GM19452 (cell line): ENCODE measurements at regions not wholly inside any gene's neighbourhood (a gene's known extent, or its start where the extent isn't known, plus 50 kb on each side); places are given as distances from the start of the nearest gene placed in this dataset.
"Not testable (repeated sequence)": the region's sequence is repeated elsewhere in the genome, so short reads cannot be mapped to it uniquely, and the experiment has no call there.

ENCODE experiments used
- ATAC-seq: cut with Tn5 transposase; IDR thresholded peaks from one replicate; pipeline ENCODE4 v1.9.1; 2021; ENCODE audit not compliant: unreplicated experiment

DNA sequence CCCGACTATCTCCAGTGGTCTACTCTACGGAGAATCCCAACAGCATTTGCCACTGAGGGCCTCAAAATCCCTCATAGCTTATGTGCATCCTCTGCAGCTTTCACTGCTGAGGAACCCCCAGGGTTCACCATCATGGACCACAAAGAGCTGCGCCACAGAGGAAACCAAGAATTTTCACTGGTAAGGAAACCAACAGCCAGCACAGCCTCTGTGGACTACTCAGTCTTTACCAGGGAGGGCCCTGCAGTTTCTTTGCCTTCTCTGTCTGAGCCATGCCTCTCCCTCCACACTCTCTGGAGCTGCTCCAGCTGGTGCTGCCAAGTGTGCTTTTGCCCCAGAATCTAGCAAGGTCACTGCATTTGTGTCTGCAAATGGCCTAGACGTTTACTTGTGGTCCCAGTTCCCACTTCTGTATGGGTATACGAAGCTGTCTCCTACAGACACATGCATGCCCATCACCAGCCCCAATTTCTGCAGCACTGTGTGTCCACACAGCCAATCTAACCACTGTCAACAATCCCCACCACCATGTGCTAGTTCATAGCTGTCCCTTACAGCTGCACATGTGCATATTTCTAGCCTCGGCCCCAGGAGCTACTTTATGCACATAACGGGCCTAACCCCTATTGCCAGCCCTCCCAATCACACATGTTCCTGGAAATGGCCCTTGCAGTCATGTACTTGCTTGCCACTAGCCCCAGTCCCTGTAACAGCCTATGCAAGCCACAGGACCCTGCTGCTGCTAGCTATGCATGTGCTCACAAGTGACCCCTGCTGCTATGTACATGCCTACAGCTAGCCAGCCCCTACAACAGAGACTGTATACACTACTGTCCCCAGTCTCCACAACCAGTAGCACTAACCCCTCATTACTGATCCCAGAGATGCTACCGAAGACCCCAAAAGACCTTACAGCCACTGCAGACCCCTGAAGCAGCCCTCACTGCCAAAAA, 1437.4 kb downstream of the CDH11 start:
- no peak for ATAC-seq

DNA sequence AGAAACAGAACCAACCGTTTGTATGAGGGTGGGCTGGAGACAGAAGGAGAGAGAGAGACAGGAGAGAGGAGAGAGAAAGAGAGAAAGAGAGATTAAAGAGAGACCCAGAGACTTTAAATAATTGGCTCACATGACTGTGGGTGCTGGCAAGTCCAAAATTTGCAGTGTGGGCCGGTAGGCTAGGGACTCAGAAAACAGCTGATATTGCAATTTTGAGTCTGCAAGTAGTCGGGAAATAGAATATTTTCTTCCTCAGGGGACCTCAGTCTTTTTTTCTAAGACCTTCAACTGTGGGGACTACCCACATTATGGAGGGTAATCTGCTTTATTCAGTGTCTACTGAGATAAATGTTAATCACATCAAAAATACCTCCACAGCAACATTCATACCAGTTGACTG, 1439.0 kb downstream of the CDH11 start:
- ATAC-seq, result no peak

DNA sequence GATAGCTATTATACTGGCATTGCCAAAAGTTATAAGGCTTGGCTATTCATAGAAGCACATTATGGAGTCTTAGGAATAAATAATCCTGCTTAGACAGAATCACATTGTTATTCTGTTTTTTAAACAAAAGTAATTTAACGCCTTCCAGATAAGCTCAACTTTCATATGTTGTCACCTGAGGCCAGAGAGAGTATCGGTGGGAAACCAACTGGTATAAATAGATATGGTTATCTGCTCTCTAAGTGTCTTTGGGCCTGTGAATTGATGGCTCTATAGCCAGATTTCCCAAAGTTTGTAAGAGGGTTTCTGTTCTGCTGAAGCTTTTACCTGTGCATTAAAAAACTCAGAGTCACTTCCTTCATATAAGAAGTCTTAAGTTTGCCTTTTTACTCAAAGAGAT, 1449.4 kb downstream of the CDH11 start:
- no peak for ATAC-seq

DNA sequence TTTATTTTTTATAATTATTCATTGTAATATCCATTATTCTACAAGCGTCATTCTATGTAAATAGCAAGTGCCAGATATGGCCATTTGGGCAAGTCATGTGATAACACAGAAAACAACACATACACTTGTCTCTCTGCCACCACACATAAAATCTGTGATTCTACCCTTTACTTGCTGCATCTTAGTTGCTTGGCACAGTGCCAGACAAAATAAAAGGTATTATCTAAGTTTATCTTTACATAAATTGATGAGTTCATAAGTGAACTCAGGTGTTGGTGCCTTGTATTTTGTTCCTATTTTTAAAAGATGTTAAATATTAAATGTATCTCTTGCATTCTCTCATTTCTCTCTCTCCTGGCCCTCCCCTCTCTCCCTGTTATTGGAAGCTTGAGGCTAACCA, 1458.7 kb downstream of the CDH11 start:
- ATAC-seq, result no peak

DNA sequence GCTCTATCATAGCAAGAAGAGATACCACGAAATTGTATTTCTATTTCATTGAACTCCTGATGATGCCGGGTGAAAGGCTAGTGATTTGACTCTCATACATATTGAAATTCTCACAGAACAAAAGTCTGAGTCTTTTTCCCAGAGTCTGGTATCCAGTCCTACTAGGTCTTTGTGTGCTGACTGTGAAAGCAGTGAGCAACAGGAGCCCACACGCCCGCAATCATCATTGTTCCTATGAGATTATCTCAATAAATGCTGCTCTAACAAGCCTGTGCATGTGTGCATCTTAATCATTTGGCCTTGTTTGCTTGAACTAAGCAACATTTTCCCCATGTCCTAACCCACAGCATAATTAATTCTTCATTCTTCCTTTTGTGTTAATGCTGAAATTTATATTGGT, 1466.0 kb downstream of the CDH11 start:
- ATAC-seq, result no peak

DNA sequence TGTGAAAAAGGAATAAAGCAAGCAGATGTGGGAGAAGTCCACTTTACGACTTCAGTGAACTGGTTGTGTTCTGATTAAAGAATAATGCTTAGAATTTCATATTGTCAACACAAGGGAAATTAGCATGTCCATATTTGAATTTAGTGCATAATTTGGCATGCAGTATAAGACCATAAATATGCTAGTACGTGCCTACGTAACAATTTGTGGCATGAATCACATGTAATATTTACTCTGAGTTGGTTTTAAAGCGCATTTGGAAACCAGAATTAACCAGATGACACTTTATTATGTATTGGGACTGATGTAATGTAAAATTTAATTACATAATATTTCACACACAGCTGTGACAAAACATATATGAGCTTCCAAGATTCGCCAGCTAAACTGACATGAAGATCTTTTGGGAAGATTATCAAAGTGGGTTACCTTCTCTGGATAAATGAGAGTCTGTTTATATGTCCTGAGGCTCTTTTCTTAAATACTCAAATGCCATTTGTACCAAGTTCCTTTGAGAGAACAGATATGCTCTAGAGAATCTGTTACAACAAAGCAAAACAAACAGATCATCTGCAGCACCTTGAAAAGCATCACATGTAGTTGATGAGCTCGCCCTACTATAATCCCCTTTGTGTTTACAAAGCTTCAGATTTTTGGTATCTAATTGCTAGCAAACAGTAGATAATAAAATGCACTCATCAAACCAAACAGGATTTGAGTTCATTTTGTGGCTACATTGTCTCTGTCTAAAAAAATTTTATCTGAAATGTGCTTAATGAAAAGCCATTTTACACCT, 1468.6 kb downstream of the CDH11 start:
- no peak for ATAC-seq

DNA sequence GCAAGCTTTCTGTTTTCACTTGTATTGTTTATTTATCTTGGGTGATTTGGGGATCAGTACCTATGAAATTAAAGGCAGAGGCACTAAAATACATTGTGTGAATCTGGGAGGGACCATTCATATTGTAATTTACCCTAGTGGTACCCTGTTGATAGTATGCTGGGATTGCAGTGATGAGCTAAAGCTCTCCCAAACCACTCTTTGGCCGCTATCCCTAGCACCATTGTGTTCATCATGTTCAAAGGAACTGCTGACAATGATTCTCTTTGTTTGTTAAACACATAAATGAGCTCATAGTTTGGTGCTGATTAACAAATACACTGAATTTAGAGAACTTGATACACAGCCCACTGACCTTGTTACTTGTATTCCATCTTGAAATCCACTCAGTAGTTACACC, 1469.8 kb downstream of the CDH11 start:
- ATAC-seq, result no peak

DNA sequence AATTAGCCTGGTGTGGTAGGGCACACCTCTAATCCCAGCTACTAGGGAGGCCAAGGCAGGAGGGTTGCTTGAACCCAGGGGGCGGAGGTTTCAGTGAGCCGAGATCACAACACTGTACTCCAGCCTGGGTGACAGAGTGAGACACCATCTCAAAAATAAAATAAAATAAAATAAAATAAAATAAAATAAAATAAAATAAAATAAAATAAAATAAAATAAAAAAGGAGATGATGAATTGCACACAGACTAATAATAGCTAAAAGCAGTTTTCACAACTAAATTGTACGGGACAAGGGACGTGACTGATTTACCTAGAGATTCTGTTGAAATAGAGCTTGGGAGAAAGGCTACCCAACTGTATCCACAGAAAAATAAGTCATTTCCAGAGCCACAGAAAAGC, 1471.3 kb downstream of the CDH11 start:
- ATAC-seq, result no peak

DNA sequence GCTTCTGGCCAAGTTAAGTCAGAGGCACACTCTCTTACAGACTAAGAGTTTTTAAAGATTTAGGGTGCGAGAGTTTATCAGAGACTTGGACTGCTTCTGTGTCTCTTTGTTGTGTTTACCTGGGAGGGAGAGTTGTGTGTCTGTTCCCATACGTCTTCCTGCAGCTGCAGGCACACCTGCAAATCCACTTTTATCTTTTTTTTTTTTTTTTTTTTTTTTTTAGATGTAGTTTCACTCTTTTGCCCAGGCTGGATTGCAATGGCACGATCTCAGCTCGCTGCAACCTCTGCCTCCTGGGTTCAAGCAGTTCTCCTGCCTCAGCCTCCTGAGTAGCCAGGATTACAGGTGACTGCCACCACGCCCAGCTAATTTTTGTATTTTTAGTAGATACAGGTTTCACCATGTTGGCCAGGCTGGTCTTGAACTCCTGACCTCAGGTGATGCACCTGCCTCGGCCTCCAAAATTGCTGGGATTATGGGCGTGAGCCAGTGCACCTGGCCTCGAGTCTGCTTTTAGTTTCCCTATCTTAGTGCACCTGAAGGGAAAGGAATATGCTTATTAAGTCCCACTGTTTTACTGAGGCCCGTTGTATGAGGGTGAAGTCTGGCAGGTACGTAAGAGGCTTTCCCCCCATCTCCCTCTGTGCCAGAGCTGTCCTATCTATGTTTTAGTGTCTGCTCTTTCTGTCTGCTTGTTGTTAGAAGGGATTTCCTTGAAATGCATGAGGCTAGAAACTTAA, 1488.0 kb downstream of the CDH11 start:
- ATAC-seq, result not testable (repeated sequence)

DNA sequence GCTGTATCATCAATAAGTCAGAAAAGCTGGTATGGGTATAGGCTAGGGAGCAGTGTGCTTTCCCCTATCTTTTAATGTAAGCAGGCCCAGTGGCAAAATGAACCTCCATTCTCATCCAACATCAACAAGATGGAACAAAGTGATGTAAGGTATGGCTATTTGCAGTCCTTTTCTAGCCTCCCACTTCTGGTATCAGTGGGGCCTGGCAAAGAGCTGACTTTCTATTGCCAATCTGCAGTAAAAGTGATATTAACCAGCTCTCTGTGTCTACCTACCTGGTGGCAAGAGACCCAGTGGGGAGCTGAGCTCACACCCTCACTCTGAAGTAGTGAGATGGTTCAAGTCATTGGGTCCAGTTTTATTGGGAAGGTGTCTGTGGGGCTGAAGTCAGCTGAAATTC, 1492.6 kb downstream of the CDH11 start:
- no peak for ATAC-seq

DNA sequence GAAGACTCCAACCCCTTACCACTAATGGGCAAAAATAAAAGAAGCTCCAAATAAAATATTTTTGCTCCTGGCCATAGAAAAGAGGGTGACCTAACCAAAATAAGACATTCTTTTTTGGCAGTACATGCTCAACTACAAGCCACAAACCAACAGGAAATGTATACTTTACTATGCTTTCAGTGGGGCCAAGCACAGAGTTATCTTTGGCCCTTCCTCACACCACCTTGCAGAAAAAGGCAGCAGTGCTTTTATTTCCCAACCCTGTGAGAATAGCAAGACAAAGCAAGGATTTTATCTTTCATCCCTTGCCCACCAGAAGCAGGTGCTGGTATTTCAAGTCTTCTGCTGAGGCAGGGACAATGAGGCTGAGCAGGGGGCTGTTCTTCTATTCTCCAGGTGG, 1493.1 kb downstream of the CDH11 start:
- ATAC-seq, result no peak

DNA sequence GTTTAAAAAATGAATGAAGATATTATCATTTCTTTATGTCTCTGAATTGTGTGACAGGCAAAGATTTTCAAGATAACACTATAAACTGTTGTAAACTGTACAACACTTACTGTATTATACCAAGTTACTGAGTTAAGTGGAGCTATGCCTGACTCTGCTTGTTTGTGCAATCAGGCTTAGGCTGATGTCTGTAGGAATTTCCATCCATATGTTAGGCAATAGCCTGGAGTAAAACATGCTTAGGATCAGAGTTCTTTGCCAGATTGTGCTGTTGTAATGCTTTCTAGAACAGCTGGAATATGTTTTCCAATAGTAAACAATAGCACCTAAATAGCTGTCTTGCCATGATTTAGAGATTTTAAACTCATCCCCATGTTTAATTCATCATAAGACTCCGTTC, 1496.7 kb downstream of the CDH11 start:
- no peak for ATAC-seq

DNA sequence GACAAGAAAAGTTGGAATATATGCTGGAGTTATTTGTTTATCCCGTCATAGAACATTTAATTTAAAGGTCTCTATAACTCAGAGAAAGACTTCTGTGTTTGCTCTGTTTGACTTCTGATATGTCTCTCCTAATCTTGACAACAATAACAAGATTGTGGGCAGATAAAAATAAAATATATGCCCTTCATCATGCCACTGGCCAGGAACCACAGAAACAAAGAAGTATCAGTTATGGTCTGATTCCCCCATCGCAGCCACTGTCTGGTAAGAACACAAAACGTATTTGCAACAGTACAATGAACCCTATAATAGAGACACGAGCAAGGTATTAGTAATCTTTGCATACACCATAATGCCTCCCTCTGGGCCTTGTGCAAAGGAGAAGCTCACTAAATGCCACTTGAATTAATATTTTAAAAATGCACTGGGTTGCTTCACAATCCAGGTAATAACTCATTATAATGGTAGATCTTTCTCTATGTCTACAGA, 1498.3 kb downstream of the CDH11 start:
- no peak for ATAC-seq

DNA sequence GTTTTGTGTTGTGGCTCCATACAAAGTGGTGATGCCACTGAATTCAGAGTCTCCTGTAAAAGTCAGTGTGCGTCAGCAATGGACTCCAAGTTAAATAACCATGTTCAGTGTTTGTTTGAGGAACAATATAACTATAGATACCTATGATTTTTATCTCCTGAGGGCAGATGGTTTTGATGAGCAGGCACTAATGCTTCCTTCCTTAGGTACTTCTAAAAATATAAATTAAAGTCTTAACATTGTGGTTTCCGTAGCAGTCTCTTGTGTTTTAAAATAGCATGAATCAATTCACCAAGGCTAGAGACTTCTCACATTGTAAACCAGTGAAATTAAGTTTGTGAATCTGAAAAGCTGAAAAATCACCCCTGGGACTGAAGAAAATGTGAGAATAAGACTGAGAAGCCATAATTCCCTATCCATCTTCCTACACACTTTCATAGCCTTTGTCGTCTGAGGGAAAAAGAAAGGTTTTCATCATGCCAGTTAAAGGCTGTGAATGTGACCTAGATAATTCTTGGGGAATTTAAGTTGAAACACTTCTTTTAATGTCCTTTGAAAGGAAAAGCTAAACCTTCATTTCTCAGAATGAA, 1502.9 kb downstream of the CDH11 start:
- ATAC-seq, result no peak

DNA sequence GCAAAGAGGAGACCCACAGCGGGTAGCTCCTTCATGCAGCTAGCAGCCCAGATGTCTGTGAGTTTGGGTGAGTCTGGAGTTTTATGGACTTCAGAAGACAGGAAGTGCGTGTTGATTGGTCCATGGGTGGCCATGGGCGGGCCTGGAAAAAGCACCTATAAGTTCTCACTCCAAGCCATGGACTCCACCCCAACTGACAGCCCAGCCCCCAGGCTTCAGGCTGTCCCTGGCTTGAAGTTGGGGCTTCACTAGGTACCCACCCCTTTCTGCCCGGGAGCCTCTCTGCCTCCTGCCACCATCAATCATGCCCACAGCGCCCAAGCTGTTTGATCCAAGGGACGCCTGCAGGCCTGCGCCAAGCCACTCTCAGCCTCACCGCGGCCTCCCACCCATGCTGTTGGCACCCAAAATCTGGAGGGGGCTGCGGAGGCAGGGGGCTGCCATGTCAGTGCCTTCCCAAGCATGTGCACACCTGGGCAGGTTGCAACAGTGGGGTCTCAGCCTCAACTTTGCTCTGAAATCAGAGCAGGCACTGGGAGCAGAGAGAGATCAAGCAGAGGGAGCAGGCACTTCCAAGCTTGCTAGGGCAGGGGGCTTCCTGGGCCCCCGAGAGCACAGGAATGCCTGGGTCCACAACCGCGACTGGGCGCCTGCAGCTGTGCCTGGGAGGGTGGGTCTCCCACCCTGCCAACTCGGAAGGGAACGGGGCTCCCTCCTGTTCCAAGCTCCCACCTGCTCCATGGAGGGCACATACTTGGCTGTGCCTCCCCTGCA, 1503.7 kb downstream of the CDH11 start:
- ATAC-seq, result no peak

DNA sequence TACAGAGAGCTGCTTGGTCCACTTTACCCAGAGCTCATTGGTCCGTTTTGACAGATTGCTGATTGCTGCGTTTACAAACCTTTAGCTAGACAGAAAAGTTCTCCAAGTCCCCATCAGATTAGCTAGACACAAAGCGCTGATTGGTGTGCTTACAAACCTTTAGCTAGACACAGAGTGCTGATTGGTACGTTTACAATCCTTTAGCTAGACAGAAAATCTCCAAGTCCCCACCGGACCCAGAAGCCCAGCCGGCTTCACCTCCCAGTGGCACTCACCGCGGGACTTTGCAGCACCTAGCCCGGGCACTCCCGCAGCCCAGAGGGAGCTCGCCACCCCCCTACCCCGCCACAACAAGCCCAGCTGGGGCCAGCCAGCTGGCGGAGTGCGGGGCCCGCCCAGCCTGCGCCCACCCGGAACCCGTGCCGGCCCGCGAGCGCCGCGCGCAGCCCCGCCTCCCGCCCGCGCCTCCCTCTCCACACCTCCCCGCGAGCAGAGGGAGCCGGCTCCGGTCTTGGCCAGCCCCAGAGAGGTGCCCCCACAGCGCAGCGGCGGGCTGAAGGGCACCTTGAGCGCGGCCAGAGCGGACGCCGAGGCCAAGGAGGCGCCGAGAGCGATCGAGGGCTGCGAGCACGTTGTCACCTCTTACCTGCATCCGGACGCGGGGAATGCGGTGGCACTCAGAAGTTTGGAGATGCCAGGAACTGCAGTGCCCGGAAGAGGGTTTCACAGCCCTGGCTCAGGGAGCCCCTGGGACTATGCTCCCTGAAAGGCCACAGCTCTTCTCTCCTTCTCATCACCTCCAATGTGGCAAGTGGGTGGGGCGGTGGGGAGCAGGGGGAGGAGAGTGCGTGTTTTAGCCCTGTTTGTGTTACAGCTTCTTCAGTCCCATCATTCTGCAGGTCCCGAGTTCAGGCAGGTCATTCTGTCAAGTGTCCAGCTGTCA, 1504.5 kb downstream of the CDH11 start:
- ATAC-seq, result no peak

DNA sequence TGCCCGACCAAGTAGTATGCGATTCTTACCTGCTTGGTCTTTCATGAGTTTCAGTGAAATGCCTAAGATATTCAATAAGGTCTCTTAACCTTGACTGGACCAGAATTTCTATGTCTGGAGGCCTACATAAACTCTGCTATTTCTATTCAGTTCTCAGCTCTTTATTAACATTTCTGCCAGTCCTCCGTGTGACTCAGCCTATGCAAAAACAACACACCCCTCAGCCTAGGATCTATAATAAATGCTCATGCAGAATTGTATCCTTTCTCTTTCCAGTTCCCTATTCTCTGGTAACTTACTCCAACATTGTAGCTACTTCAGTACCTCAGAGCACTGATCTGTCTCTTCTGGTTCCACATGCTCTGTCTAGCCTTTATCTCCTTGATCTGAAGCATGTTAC, 1507.4 kb downstream of the CDH11 start:
- ATAC-seq, result no peak

DNA sequence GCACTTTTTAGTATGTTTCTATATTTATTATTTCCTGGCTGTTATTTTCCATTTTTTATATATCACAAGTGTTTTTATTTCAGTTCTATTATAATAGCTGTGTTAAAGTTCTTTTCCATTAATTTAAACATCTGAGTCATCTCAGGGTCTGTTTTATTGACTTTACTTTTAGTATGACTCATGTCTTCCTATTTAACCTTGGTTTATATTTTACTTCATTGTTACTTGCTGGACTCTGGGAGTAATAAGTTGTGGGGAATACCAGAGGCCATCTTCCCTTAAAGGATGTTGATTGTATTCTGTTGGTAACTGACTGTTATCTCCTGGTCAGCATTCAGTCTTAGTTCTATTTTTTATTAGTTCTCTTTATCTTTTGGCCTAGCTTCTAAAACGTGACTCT, 1508.2 kb downstream of the CDH11 start:
- ATAC-seq, result no peak
